ENCODE measurements at regions not wholly inside any gene's neighbourhood (a gene's known extent, or its start where the extent isn't known, plus 50 kb on each side); places are given as distances from the start of the nearest gene placed in this dataset.

DNA sequence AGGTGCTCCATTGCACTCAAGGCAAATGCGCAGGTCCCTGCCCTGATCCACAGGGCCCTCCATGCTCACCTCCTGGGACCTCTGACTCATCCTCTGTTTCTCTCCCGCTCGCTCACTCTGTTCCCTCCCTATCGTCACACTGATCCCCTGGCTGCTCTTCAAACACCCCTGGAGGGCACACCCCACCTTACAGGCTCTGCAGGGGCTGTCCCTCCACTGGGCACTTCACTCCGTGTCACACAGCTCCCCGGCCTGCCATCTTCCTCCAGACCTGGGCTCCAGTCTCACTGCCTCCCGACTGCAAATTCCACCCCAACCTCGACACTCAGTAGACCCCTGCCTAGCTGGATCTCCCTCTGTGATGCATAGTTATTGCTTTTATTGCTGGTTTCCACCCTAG, 91.5 kb upstream of the PRDM11 start:
- H3F3A ChIP-seq (replicated peaks; ENCODE audit: insufficient read depth): no peaks in the 10 kb centered on the region
- DNase-seq: no peak
- H4K20me1 ChIP-seq (ENCODE audit: insufficient read depth): no peaks in the 10 kb centered on the region
- 70% methylated on average over 8 of the region's 8 CpGs for WGBS (ENCODE audit: low lambda C conversion rate)
- H3K4me2 ChIP-seq: no peak overlapping the region
- no peaks in the 10 kb centered on the region for H3K9me3 ChIP-seq
- no peaks in the 10 kb centered on the region for H3K9me2 ChIP-seq
- H3K27me3 ChIP-seq (ENCODE audit: insufficient read depth): peaks cover 16% of the 10 kb centered on the region
- no peaks in the 10 kb centered on the region for H3K79me2 ChIP-seq (ENCODE audit: insufficient read depth)
- POLR2A ChIA-PET: no interaction called here
- H3K4me1 ChIP-seq (ENCODE audit: control insufficient read depth in 1 of 2, insufficient read depth in 2 of 2, low read depth in 1 of 2, low read length in 1 of 2): no peaks in the 10 kb centered on the region; a peak in 1 of 4 replicates
- no peak overlapping the region for H3K4me3 ChIP-seq (ENCODE audit: low read depth in 2 of 2, low read length in 1 of 2)
- no peak overlapping the region for H2AFZ ChIP-seq (ENCODE audit: low read depth)
- CTCF ChIA-PET: interaction anchor here (0.7 kb wide), 1 partner anchor 46 kb away, joined by 4 read pairs; no protein-coding TSS in a partner anchor
- H3K27ac ChIP-seq (ENCODE audit: low read depth in 2 of 2, low read length in 1 of 2): no peak overlapping the region
- no peak overlapping the region for H3K9ac ChIP-seq
- H3K36me3 ChIP-seq (replicated peaks in 1 of 2; ENCODE audit: control insufficient read depth in 1 of 2, insufficient read depth in 2 of 2, low read length in 1 of 2): no peaks in the 10 kb centered on the region
- no peak for TF ChIP-seq RAD21 (IDR thresholded peaks at IDR 0.05; ENCODE audit: low read length)
- no peak for TF ChIP-seq EP300 (IDR thresholded peaks at IDR 0.05; ENCODE audit: borderline replicate concordance in 1 of 2, low read depth in 1 of 2, low read length in 1 of 2)
- TF ChIP-seq EZH2phosphoT487 (IDR thresholded peaks at IDR 0.05; ENCODE audit: borderline replicate concordance, low read depth): no peak
- TF ChIP-seq MEF2A (IDR thresholded peaks at IDR 0.05; ENCODE audit: borderline replicate concordance, low read depth): no peak
- TF ChIP-seq USF1 (IDR thresholded peaks at IDR 0.05; ENCODE audit: borderline replicate concordance, low read depth): no peak
- TF ChIP-seq, protein P1, sequence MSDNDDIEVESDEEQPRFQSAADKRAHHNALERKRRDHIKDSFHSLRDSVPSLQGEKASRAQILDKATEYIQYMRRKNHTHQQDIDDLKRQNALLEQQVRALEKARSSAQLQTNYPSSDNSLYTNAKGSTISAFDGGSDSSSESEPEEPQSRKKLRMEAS (IDR thresholded peaks at IDR 0.05; ENCODE audit: low read depth): no peak
- TF ChIP-seq NRF1 (IDR thresholded peaks at IDR 0.05; ENCODE audit: low read depth, low read length): no peak
- TF ChIP-seq JUND (IDR thresholded peaks at IDR 0.05): no peak
- TF ChIP-seq FOSL2 (IDR thresholded peaks at IDR 0.05; ENCODE audit: borderline replicate concordance, low read depth): no peak
- TF ChIP-seq GABPA (IDR thresholded peaks at IDR 0.05; ENCODE audit: low read depth): no peak
- no peak for TF ChIP-seq MXI1 (IDR thresholded peaks at IDR 0.05; ENCODE audit: low read depth, low read length)

GRCh38 chr11:45056529-45056928, 89.9 kb upstream of the PRDM11 start:
- Histone ChIP-seq H3K9ac (no peak overlapping the region), H4K20me1 (ENCODE audit: insufficient read depth) (no peaks in the 10 kb centered on the region), H3K27ac (ENCODE audit: low read depth in 2 of 2, low read length in 1 of 2) (no peak overlapping the region), H3K79me2 (ENCODE audit: insufficient read depth) (no peaks in the 10 kb centered on the region), H3K9me2 (no peaks in the 10 kb centered on the region), H3K4me2 (no peak overlapping the region), H3K9me3 (no peaks in the 10 kb centered on the region), H3K27me3 (ENCODE audit: insufficient read depth) (peaks cover 8% of the 10 kb centered on the region; the same call in 1 of the 2 replicates), H3K36me3 (replicated peaks in 1 of 2; ENCODE audit: control insufficient read depth in 1 of 2, insufficient read depth in 2 of 2, low read length in 1 of 2) (no peaks in the 10 kb centered on the region), H3K4me1 (ENCODE audit: control insufficient read depth in 1 of 2, insufficient read depth in 2 of 2, low read depth in 1 of 2, low read length in 1 of 2) (no peaks in the 10 kb centered on the region; a peak in 1 of 4 replicates), H3F3A (replicated peaks; ENCODE audit: insufficient read depth) (no peaks in the 10 kb centered on the region), H3K4me3 (ENCODE audit: low read depth in 2 of 2, low read length in 1 of 2) (no peak overlapping the region), H2AFZ (ENCODE audit: low read depth) (no peak overlapping the region)
- 20% methylated on average over 1 of the region's 1 CpG for WGBS (ENCODE audit: low lambda C conversion rate)
- no peak for TF ChIP-seq ELF1 (IDR thresholded peaks at IDR 0.05)
- no peak for TF ChIP-seq FOXM1 (IDR thresholded peaks at IDR 0.05; ENCODE audit: low read depth)
- no peak for TF ChIP-seq EZH2phosphoT487 (IDR thresholded peaks at IDR 0.05; ENCODE audit: borderline replicate concordance, low read depth)
- TF ChIP-seq REST (IDR thresholded peaks at IDR 0.05; ENCODE audit: low read depth, low read length): no peak
- no peak for TF ChIP-seq JUND (IDR thresholded peaks at IDR 0.05)
- TF ChIP-seq RXRA (IDR thresholded peaks at IDR 0.05; ENCODE audit: borderline replicate concordance, low read depth): no peak
- TF ChIP-seq POLR2AphosphoS5 (IDR thresholded peaks at IDR 0.05; ENCODE audit: low read depth, low read length): no peak
- TF ChIP-seq GABPA (IDR thresholded peaks at IDR 0.05; ENCODE audit: low read depth): no peak
- no peak for TF ChIP-seq SIN3A (IDR thresholded peaks at IDR 0.05; ENCODE audit: borderline replicate concordance, low read depth, low read length)
- no peak for TF ChIP-seq TCF12 (IDR thresholded peaks at IDR 0.05)
- no peak for TF ChIP-seq TEAD4 (IDR thresholded peaks at IDR 0.05; ENCODE audit: borderline replicate concordance, insufficient read depth)
- DNase-seq: no peak
- ChIA-PET CTCF (interaction anchor here (1.0 to 2.1 kb wide), 5 partner anchors 18 to 120 kb away, joined by 3 to 8 read pairs (median 3); no protein-coding TSS in a partner anchor), POLR2A (no interaction called here)

Measured in SK-N-SH (cell line).